HepG2 (cell line): ENCODE measurements at regions not wholly inside any gene's neighbourhood (a gene's known extent, or its start where the extent isn't known, plus 50 kb on each side); places are given as distances from the start of the nearest gene placed in this dataset.

ENCODE experiments used
- MATR3 ChIP-seq: sonication (generic); formaldehyde crosslinking; IDR thresholded peaks from 2 replicates; pipeline ENCODE4 v1.4.0; 2020; ENCODE audit warnings: missing genetic modification reagents
- NFYB ChIP-seq: sonication (generic); formaldehyde crosslinking; IDR thresholded peaks from 2 replicates; pipeline ENCODE4 v1.4.0; 2020; ENCODE audit warnings: missing genetic modification reagents
- TERF1 ChIP-seq: sonication (generic); formaldehyde crosslinking; IDR thresholded peaks from 2 replicates; pipeline ENCODE4 v1.8.0; 2022; ENCODE audit warnings: mild to moderate bottlenecking, missing genetic modification reagents, moderate library complexity
- ZBTB25 ChIP-seq: IDR thresholded peaks from 2 replicates; pipeline ENCODE4 v1.6.1; 2018; ENCODE audit warnings: missing genetic modification reagents
- ZBTB33 ChIP-seq: sonication (generic); formaldehyde crosslinking; IDR thresholded peaks from 2 replicates; pipeline ENCODE4 v1.4.0; 2020; ENCODE audit warnings: missing genetic modification reagents
- ZBTB40 ChIP-seq, 2 experiments: fragments of 450-650 bp in 1 of 2; sonication (generic) in 1 of 2; formaldehyde crosslinking in 1 of 2; IDR thresholded peaks; 2 replicates each; pipeline versions ENCODE4 v1.6.1 to v1.8.0; 2016 to 2022; ENCODE audit warnings: antibody characterized with exemption in 1 of 2, mild to moderate bottlenecking in 1 of 2, missing genetic modification reagents in 1 of 2
- ZNF337 ChIP-seq: sonication (generic); formaldehyde crosslinking; IDR thresholded peaks from 2 replicates; pipeline ENCODE4 v1.5.1; 2020; ENCODE audit warnings: missing genetic modification reagents, low read depth, mild to moderate bottlenecking, borderline replicate concordance
- ZNF660 ChIP-seq: sonication (generic); formaldehyde crosslinking; IDR thresholded peaks from 2 replicates; pipeline ENCODE4 v1.5.1; 2020; ENCODE audit warnings: mild to moderate bottlenecking, low read depth, missing genetic modification reagents, borderline replicate concordance

- no peak for TF ChIP-seq ZBTB40 (IDR thresholded peaks at IDR 0.05)
- no peak for TF ChIP-seq ZBTB40 (CRISPR knock-in tag; IDR thresholded peaks at IDR 0.05)
- TF ChIP-seq NFYB (CRISPR knock-in tag): no peak
- no peak for TF ChIP-seq MATR3 (CRISPR knock-in tag)
- TF ChIP-seq ZBTB25 (CRISPR knock-in tag): no peak
- no peak for TF ChIP-seq TERF1 (CRISPR knock-in tag)
- TF ChIP-seq ZBTB33 (CRISPR knock-in tag): no peak
- TF ChIP-seq ZNF660 (CRISPR knock-in tag): no peak
- TF ChIP-seq ZNF337 (CRISPR knock-in tag): no peak
Observed at GRCh38 chrX:9362363-9362928, 102.4 kb upstream of the TBL1X start (continued).
